ENCODE measurements at regions not wholly inside any gene's neighbourhood (a gene's known extent, or its start where the extent isn't known, plus 50 kb on each side); places are given as distances from the start of the nearest gene placed in this dataset.

DNA sequence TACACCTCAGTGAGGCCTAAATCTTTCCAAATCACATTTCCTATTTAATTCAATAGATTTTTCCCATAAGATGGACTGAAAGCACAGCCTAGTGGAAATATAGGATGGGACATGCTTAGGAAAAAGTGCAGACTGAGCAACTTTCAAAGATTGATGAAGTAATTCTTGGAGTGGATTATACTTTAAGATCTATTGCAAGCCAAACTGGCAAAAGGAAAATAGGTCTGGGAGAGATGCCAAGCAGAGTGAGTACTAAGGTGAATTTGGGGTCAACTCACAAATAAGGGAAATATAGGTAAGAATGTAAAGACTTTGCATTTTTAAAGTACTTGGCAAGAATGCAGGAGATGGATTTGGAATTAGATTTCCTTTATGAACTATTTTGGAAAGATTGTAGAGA, 170.2 kb upstream of the FOXG1 start:
- H3K36me3 ChIP-seq (ENCODE audit: control insufficient read depth, insufficient read depth, low read length) = no peaks in the 10 kb centered on the region
- ATAC-seq = no peak
- H3K27me3 ChIP-seq (ENCODE audit: control insufficient read depth, insufficient read depth, low read length) = no peaks in the 10 kb centered on the region
- BruUV-seq (replicated peaks) = no TSS peak
- CTCF ChIA-PET = interaction anchor here (0.6 kb wide), 1 partner anchor 39 kb away, joined by 3 read pairs; no protein-coding TSS in a partner anchor
- no peaks in the 10 kb centered on the region for H3K9me3 ChIP-seq (ENCODE audit: control insufficient read depth, insufficient read depth, low read depth, low read length)
- H3K27ac ChIP-seq (ENCODE audit: low read length) = no peak overlapping the region
- in situ Hi-C loops (cut with HindIII; ENCODE audit: low pct_unique_long_range_greater_than_20kb, low sequenced_read_pairs) = no loop called here
- POLR2A ChIA-PET = no interaction called here
- intact Hi-C loops (cut with micrococcal nuclease; ENCODE audit: unreplicated experiment) = no loop called here
- DNase-seq (ENCODE audit: low read depth, low spot score) = no peak
- no peak overlapping the region for H3K4me3 ChIP-seq (ENCODE audit: low read depth in 2 of 2, low read length in 2 of 2)
- no peaks in the 10 kb centered on the region for H3K4me1 ChIP-seq (ENCODE audit: control insufficient read depth, insufficient read depth, low read length)
- TF ChIP-seq SIN3A (IDR thresholded peaks at IDR 0.05; ENCODE audit: borderline replicate concordance, insufficient read depth, low read depth, low read length) (no peak), POLR2AphosphoS5 (IDR thresholded peaks at IDR 0.05; ENCODE audit: low read depth, low read length) (no peak), TCF7L2 (IDR thresholded peaks at IDR 0.05; ENCODE audit: low read depth, low read length) (no peak)
- TF ChIP-seq, protein P1, sequence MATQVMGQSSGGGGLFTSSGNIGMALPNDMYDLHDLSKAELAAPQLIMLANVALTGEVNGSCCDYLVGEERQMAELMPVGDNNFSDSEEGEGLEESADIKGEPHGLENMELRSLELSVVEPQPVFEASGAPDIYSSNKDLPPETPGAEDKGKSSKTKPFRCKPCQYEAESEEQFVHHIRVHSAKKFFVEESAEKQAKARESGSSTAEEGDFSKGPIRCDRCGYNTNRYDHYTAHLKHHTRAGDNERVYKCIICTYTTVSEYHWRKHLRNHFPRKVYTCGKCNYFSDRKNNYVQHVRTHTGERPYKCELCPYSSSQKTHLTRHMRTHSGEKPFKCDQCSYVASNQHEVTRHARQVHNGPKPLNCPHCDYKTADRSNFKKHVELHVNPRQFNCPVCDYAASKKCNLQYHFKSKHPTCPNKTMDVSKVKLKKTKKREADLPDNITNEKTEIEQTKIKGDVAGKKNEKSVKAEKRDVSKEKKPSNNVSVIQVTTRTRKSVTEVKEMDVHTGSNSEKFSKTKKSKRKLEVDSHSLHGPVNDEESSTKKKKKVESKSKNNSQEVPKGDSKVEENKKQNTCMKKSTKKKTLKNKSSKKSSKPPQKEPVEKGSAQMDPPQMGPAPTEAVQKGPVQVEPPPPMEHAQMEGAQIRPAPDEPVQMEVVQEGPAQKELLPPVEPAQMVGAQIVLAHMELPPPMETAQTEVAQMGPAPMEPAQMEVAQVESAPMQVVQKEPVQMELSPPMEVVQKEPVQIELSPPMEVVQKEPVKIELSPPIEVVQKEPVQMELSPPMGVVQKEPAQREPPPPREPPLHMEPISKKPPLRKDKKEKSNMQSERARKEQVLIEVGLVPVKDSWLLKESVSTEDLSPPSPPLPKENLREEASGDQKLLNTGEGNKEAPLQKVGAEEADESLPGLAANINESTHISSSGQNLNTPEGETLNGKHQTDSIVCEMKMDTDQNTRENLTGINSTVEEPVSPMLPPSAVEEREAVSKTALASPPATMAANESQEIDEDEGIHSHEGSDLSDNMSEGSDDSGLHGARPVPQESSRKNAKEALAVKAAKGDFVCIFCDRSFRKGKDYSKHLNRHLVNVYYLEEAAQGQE (IDR thresholded peaks at IDR 0.05; ENCODE audit: insufficient read depth in 1 of 2, low read depth in 2 of 2, low read length in 1 of 2) = no peak
- TF ChIP-seq, protein P2, sequence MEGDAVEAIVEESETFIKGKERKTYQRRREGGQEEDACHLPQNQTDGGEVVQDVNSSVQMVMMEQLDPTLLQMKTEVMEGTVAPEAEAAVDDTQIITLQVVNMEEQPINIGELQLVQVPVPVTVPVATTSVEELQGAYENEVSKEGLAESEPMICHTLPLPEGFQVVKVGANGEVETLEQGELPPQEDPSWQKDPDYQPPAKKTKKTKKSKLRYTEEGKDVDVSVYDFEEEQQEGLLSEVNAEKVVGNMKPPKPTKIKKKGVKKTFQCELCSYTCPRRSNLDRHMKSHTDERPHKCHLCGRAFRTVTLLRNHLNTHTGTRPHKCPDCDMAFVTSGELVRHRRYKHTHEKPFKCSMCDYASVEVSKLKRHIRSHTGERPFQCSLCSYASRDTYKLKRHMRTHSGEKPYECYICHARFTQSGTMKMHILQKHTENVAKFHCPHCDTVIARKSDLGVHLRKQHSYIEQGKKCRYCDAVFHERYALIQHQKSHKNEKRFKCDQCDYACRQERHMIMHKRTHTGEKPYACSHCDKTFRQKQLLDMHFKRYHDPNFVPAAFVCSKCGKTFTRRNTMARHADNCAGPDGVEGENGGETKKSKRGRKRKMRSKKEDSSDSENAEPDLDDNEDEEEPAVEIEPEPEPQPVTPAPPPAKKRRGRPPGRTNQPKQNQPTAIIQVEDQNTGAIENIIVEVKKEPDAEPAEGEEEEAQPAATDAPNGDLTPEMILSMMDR (IDR thresholded peaks at IDR 0.05) = no peak

DNA sequence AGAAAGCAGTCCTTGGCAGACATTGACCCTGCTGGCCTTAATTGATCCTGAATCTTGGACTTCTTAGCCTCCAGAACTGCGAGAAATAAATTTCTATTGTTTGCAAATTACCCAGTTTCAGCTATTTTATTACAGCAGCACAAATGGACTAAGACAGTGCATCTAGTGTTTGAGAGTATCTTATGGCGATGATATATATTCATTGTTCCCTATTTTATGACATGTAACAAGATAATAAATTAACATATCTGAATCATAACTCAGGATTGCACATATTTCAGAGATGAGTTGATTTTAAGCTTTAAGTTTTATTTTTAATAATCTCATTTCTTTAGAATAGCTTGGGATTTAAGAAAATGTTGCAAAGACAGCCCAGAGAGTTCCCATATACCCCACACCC, 167.4 kb upstream of the FOXG1 start:
- no peaks in the 10 kb centered on the region for H3K4me1 ChIP-seq (ENCODE audit: control insufficient read depth, insufficient read depth, low read length)
- no peak overlapping the region for H3K27ac ChIP-seq (ENCODE audit: low read length)
- in situ Hi-C loops (cut with HindIII; ENCODE audit: low pct_unique_long_range_greater_than_20kb, low sequenced_read_pairs) = no loop called here
- CTCF ChIA-PET = no interaction called here
- no peaks in the 10 kb centered on the region for H3K27me3 ChIP-seq (ENCODE audit: control insufficient read depth, insufficient read depth, low read length)
- H3K36me3 ChIP-seq (ENCODE audit: control insufficient read depth, insufficient read depth, low read length) = no peaks in the 10 kb centered on the region
- ATAC-seq = no peak
- DNase-seq (ENCODE audit: low read depth, low spot score) = no peak
- no peak overlapping the region for H3K4me3 ChIP-seq (ENCODE audit: low read depth in 2 of 2, low read length in 2 of 2)
- no peaks in the 10 kb centered on the region for H3K9me3 ChIP-seq (ENCODE audit: control insufficient read depth, insufficient read depth, low read depth, low read length)
- TF ChIP-seq POLR2AphosphoS5 (IDR thresholded peaks at IDR 0.05; ENCODE audit: low read depth, low read length) = no peak
- TF ChIP-seq, protein P2 (IDR thresholded peaks at IDR 0.05) = no peak
- TF ChIP-seq SIN3A (IDR thresholded peaks at IDR 0.05; ENCODE audit: borderline replicate concordance, insufficient read depth, low read depth, low read length) = no peak
- no peak for TF ChIP-seq TCF7L2 (IDR thresholded peaks at IDR 0.05; ENCODE audit: low read depth, low read length)
- TF ChIP-seq, protein P1 (IDR thresholded peaks at IDR 0.05; ENCODE audit: insufficient read depth in 1 of 2, low read depth in 2 of 2, low read length in 1 of 2) = no peak
- BruUV-seq (replicated peaks) = no TSS peak
- intact Hi-C loops (cut with micrococcal nuclease; ENCODE audit: unreplicated experiment) = no loop called here
- POLR2A ChIA-PET = no interaction called here
